HCT116 (cell line): ENCODE measurements at regions not wholly inside any gene's neighbourhood (a gene's known extent, or its start where the extent isn't known, plus 50 kb on each side); places are given as distances from the start of the nearest gene placed in this dataset.

ENCODE experiments used
- ATAC-seq: fragments of 200-7000 bp; cut with Tn5 transposase; 2 replicates; pipeline ENCODE4 v1.9.1; 2020; ENCODE audit warnings: mild to moderate bottlenecking, moderate library complexity
- BruUV-seq: library from RNA; stranded (reverse); fragments of 400-500 nt; replicated peaks from 2 replicates; lab custom pipeline; 2021; lab: Mats Ljungman, UMichigan
- CTCF ChIA-PET: fragments of 300-600 bp; sonication (Branson Sonifier 250); formaldehyde crosslinking; loops from one replicate; lab custom pipeline; 2021; ENCODE audit warnings: antibody characterized with exemption; lab: Charles Lee
- POLR2A ChIA-PET: fragments of 300-600, 350-600 bp; sonication (Branson Sonifier 250); formaldehyde crosslinking; loops from one replicate; lab custom pipeline; 2021; ENCODE audit warnings: antibody characterized with exemption; lab: Charles Lee
- RAD21 ChIA-PET, 2 experiments: fragments of 300-600 bp; sonication (Branson Sonifier 250); formaldehyde crosslinking; loops; one replicate each; lab custom pipeline; 2023; ENCODE audit warnings: low total read pairs in 2 of 2; ENCODE audit not compliant: uncharacterized antibody in 2 of 2, unreplicated experiment in 2 of 2, low non-redundant PET in 1 of 2; lab: Charles Lee
- DNase-seq: peaks from one replicate; pipeline ENCODE4 v3.0.0-alpha.2; 2010; ENCODE audit warnings: low read depth, low spot score
- H2AFZ ChIP-seq: fragments of 200-600 bp; shearing (Covaris generic), sonication (generic); 2 replicates; pipeline ENCODE4 v1.6.1; 2017; ENCODE audit warnings: low read depth, mixed run types, mixed read lengths, antibody characterized with exemption, low read length; ENCODE audit not compliant: poor library complexity, severe bottlenecking
- H3K27ac ChIP-seq: 2 replicates; pipeline ENCODE4 v1.5.1; 2012; ENCODE audit warnings: low read depth, low read length
- H3K27me3 ChIP-seq: fragments of 200-600 bp; sonication (generic); 2 replicates; pipeline ENCODE4 v1.6.1; 2016; ENCODE audit warnings: mixed run types, low read length, mixed read lengths; ENCODE audit not compliant: insufficient read depth
- H3K36me3 ChIP-seq, 2 experiments: fragments of 200-500 bp in 1 of 2; fragments of 200-600 bp in 1 of 2; sonication (Bioruptor generic) in 1 of 2; sonication (generic) in 1 of 2; 2 replicates each; pipeline versions ENCODE4 v1.5.1 to v1.6.1; 2014 to 2016; ENCODE audit warnings: low read length in 2 of 2, inconsistent platforms in 1 of 2, mixed read lengths in 1 of 2, mixed run types in 1 of 2; ENCODE audit not compliant: insufficient read depth in 2 of 2, control insufficient read depth in 1 of 2
- H3K4me1 ChIP-seq, 2 experiments: fragments of 200-600 bp in 1 of 2; sonication (generic) in 1 of 2; 2 replicates each; pipeline versions ENCODE4 v1.5.1 to v1.6.1; 2012 to 2017; ENCODE audit warnings: low read length in 2 of 2, inconsistent platforms in 1 of 2, mild to moderate bottlenecking in 1 of 2, mixed read lengths in 1 of 2, mixed run types in 1 of 2, moderate library complexity in 1 of 2; ENCODE audit not compliant: insufficient read depth in 2 of 2, control insufficient read depth in 1 of 2
- H3K4me2 ChIP-seq: fragments of 200-600 bp; sonication (generic); 2 replicates; pipeline ENCODE4 v1.6.1; 2017; ENCODE audit warnings: mixed run types, low read length, mixed read lengths
- H3K4me3 ChIP-seq, 2 experiments: fragments of 200-600 bp in 1 of 2; sonication (generic) in 1 of 2; replicated peaks in 1 of 2; 2 replicates each; pipeline ENCODE4 v1.5.1; 2011 to 2016; ENCODE audit warnings: low read length in 2 of 2, control low read depth in 1 of 2, low read depth in 1 of 2, mild to moderate bottlenecking in 1 of 2, mixed read lengths in 1 of 2, mixed run types in 1 of 2
- H3K79me2 ChIP-seq: fragments of 200-600 bp; sonication (generic); 2 replicates; pipeline ENCODE4 v1.6.1; 2017; ENCODE audit warnings: mild to moderate bottlenecking, mixed run types, low read length, moderate library complexity, mixed read lengths; ENCODE audit not compliant: insufficient read depth
- H3K9ac ChIP-seq: fragments of 200-600 bp; sonication (generic); 2 replicates; pipeline ENCODE4 v1.6.1; 2016; ENCODE audit warnings: low read length, mixed read lengths
- H3K9me2 ChIP-seq: fragments of 200-600 bp; sonication (generic), shearing (Covaris generic); 2 replicates; pipeline ENCODE4 v1.6.1; 2017; ENCODE audit warnings: mixed run types, mild to moderate bottlenecking, moderate library complexity; ENCODE audit not compliant: insufficient read depth
- H3K9me3 ChIP-seq, 2 experiments: fragments of 200-500 bp in 1 of 2; fragments of 200-600 bp in 1 of 2; sonication (Bioruptor generic) in 1 of 2; sonication (generic) in 1 of 2; 2 replicates each; pipeline ENCODE4 v1.6.1; 2014 to 2017; ENCODE audit warnings: low read length in 2 of 2, mixed read lengths in 2 of 2, inconsistent platforms in 1 of 2, low read depth in 1 of 2, mild to moderate bottlenecking in 1 of 2, mixed run types in 1 of 2, moderate library complexity in 1 of 2; ENCODE audit not compliant: control insufficient read depth in 1 of 2, insufficient read depth in 1 of 2
- H4K20me1 ChIP-seq: fragments of 200-600 bp; sonication (generic), shearing (Covaris generic); 2 replicates; pipeline ENCODE4 v1.6.1; 2017; ENCODE audit warnings: mixed run types, mild to moderate bottlenecking, moderate library complexity; ENCODE audit not compliant: insufficient read depth
- CEBPB ChIP-seq: IDR thresholded peaks from 2 replicates; pipeline ENCODE4 v1.6.1; 2012; ENCODE audit warnings: low read depth
- EGR1 ChIP-seq: IDR thresholded peaks from 2 replicates; pipeline ENCODE4 v1.6.1; 2012; ENCODE audit warnings: low read depth
- ELF1 ChIP-seq: IDR thresholded peaks from 2 replicates; pipeline ENCODE4 v1.6.1; 2012; ENCODE audit warnings: low read depth, borderline replicate concordance
- EZH2 ChIP-seq: fragments of 200-600 bp; sonication (generic); IDR thresholded peaks from 2 replicates; pipeline ENCODE4 v1.6.1; 2017; ENCODE audit warnings: antibody characterized with exemption, mixed run types
- EZH2phosphoT487 ChIP-seq: fragments of 200-600 bp; IDR thresholded peaks from 2 replicates; pipeline ENCODE4 v1.6.1; 2018; ENCODE audit warnings: antibody characterized with exemption, borderline replicate concordance
- MAX ChIP-seq: IDR thresholded peaks from 2 replicates; pipeline ENCODE4 v1.6.1; 2012
- POLR2A ChIP-seq: IDR thresholded peaks from 2 replicates; pipeline ENCODE4 v1.7.0; 2011; ENCODE audit warnings: borderline replicate concordance; ENCODE audit not compliant: insufficient read depth, insufficient read length; ENCODE audit errors: extremely low read depth
- SIN3A ChIP-seq: IDR thresholded peaks from 2 replicates; pipeline ENCODE4 v1.6.1; 2012; ENCODE audit warnings: low read depth
- SP1 ChIP-seq: IDR thresholded peaks from 2 replicates; pipeline ENCODE4 v1.6.1; 2012; ENCODE audit warnings: low read depth
- ZBTB33 ChIP-seq: IDR thresholded peaks from 2 replicates; pipeline ENCODE4 v1.6.1; 2011; ENCODE audit warnings: mild to moderate bottlenecking, low read length, moderate library complexity; ENCODE audit not compliant: insufficient replicate concordance; ENCODE audit errors: extremely low read depth
- ZFX ChIP-seq: fragments of 450-650 bp; IDR thresholded peaks from 2 replicates; pipeline ENCODE4 v1.6.1; 2017
- intact Hi-C: fragments of 100-400 bp; cut with micrococcal nuclease; formaldehyde crosslinking; loops from 2 replicates; pipeline ENCODE4 v1.10.0; 2022

GRCh38 chr3:107209302-107209990 lies 167.8 kb upstream of the CCDC54 start:
- intact Hi-C loops = no loop called here
- Histone ChIP-seq H3K27me3 (no peaks in the 10 kb centered on the region), H3K79me2 (no peaks in the 10 kb centered on the region), H2AFZ (no peak overlapping the region), H4K20me1 (no peaks in the 10 kb centered on the region), H3K4me3 (no peak overlapping the region), H3K9ac (no peak overlapping the region)
- ATAC-seq = no peak
- no TSS peak for BruUV-seq
- ChIA-PET POLR2A (no interaction called here), CTCF (no interaction called here)
- TF ChIP-seq ZBTB33 (no peak), ZFX (no peak), MAX (no peak), SP1 (no peak), EGR1 (no peak), SIN3A (no peak), EZH2phosphoT487 (no peak), EZH2 (no peak)
- TF ChIP-seq, all 23 proteins: peak for 0
- peaks cover 12 to 29% of the 10 kb centered on the region in 2 experiments; a peak in 3 of 4 replicates for H3K4me1 ChIP-seq
- H3K9me3 ChIP-seq = no peaks in the 10 kb centered on the region
- DNase-seq = no peak
- H3K27ac ChIP-seq = no peak overlapping the region
- no peaks in the 10 kb centered on the region for H3K36me3 ChIP-seq
- RAD21 ChIA-PET = no interaction called here
- H3K4me2 ChIP-seq = no peak overlapping the region
- H3K9me2 ChIP-seq = no peaks in the 10 kb centered on the region

- BruUV-seq = no TSS peak
- Histone ChIP-seq H3K4me2 (no peak overlapping the region), H3K27ac (no peak overlapping the region), H2AFZ (no peak overlapping the region), H3K9me2 (no peaks in the 10 kb centered on the region), H3K4me3 (no peak overlapping the region), H4K20me1 (no peaks in the 10 kb centered on the region), H3K9me3 (no peaks in the 10 kb centered on the region), H3K27me3 (no peaks in the 10 kb centered on the region), H3K9ac (no peak overlapping the region), H3K79me2 (no peaks in the 10 kb centered on the region)
- ChIA-PET RAD21 (no interaction called here), CTCF (no interaction called here)
- intact Hi-C loops = no loop called here
- DNase-seq (no peak), ATAC-seq (no peak)
- TF ChIP-seq POLR2A (no peak), CEBPB (no peak), ELF1 (no peak)
- TF ChIP-seq, all 23 proteins: peak for 0
- POLR2A ChIA-PET = no interaction called here
- H3K4me1 ChIP-seq = peaks cover 24 to 41% of the 10 kb centered on the region in 2 experiments
- no peaks in the 10 kb centered on the region for H3K36me3 ChIP-seq
Measured at GRCh38 chr3:107211608-107212007, 165.6 kb upstream of the CCDC54 start.
